NB4 (cell line): ENCODE measurements at regions not wholly inside any gene's neighbourhood (a gene's known extent, or its start where the extent isn't known, plus 50 kb on each side); places are given as distances from the start of the nearest gene placed in this dataset.

Experiments
- DNase-seq: peaks from one replicate; pipeline ENCODE4 v3.0.0; 2010; ENCODE audit warnings: low read depth
- H3K4me3 ChIP-seq: one replicate; pipeline ENCODE4 v1.5.1; 2011; ENCODE audit warnings: mild to moderate bottlenecking, low read depth, low read length, moderate library complexity
- CTCF ChIP-seq: IDR thresholded peaks from one replicate; pipeline ENCODE4 v1.5.1; 2012; ENCODE audit warnings: low read depth, low read length
- MAX ChIP-seq: IDR thresholded peaks from 2 replicates; pipeline ENCODE4 v1.6.1; 2011; ENCODE audit warnings: low read depth, low read length
- MYC ChIP-seq: IDR thresholded peaks from 2 replicates; pipeline ENCODE4 v1.6.1; 2011; ENCODE audit warnings: low read depth, low read length
- POLR2A ChIP-seq: IDR thresholded peaks from 2 replicates; pipeline ENCODE4 v1.6.1; 2011; ENCODE audit warnings: mild to moderate bottlenecking; ENCODE audit not compliant: insufficient read length; ENCODE audit errors: extremely low read depth

- H3K4me3 ChIP-seq = no peak overlapping the region
- no peak for DNase-seq
- no peak for TF ChIP-seq MYC
- TF ChIP-seq CTCF = no peak
- no peak for TF ChIP-seq MAX
- no peak for TF ChIP-seq POLR2A
These were observed 346.3 kb upstream of the ADARB2 start for GRCh38 chr10:2083591-2083990.

GRCh38 chr10:2081501-2081900 lies 344.2 kb upstream of the ADARB2 start:
- no peak overlapping the region for H3K4me3 ChIP-seq
- TF ChIP-seq MYC (no peak), MAX (no peak), CTCF (no peak), POLR2A (no peak)
- no peak for DNase-seq

GRCh38 chr10:2079603-2080078 lies 342.3 kb upstream of the ADARB2 start:
- no peak for TF ChIP-seq MYC
- no peak for TF ChIP-seq POLR2A
- no peak for TF ChIP-seq MAX
- TF ChIP-seq CTCF = no peak
- H3K4me3 ChIP-seq = no peak overlapping the region
- no peak for DNase-seq

- no peak overlapping the region for H3K4me3 ChIP-seq
- TF ChIP-seq MAX = no peak
- no peak for TF ChIP-seq POLR2A
- no peak for TF ChIP-seq MYC
- no peak for TF ChIP-seq CTCF
- no peak for DNase-seq
These were observed 339.9 kb upstream of the ADARB2 start for GRCh38 chr10:2077231-2077630.

GRCh38 chr10:2076528-2076927 lies 339.2 kb upstream of the ADARB2 start:
- no peak for DNase-seq
- H3K4me3 ChIP-seq = no peak overlapping the region
- TF ChIP-seq MYC (no peak), MAX (no peak), CTCF (no peak), POLR2A (no peak)

- no peak for DNase-seq
- no peak overlapping the region for H3K4me3 ChIP-seq
- TF ChIP-seq MAX = no peak
These were observed 329.7 kb upstream of the ADARB2 start for GRCh38 chr10:2067015-2067414.
